ENCODE measurements at regions not wholly inside any gene's neighbourhood (a gene's known extent, or its start where the extent isn't known, plus 50 kb on each side); places are given as distances from the start of the nearest gene placed in this dataset.

- TF ChIP-seq, protein P1, sequence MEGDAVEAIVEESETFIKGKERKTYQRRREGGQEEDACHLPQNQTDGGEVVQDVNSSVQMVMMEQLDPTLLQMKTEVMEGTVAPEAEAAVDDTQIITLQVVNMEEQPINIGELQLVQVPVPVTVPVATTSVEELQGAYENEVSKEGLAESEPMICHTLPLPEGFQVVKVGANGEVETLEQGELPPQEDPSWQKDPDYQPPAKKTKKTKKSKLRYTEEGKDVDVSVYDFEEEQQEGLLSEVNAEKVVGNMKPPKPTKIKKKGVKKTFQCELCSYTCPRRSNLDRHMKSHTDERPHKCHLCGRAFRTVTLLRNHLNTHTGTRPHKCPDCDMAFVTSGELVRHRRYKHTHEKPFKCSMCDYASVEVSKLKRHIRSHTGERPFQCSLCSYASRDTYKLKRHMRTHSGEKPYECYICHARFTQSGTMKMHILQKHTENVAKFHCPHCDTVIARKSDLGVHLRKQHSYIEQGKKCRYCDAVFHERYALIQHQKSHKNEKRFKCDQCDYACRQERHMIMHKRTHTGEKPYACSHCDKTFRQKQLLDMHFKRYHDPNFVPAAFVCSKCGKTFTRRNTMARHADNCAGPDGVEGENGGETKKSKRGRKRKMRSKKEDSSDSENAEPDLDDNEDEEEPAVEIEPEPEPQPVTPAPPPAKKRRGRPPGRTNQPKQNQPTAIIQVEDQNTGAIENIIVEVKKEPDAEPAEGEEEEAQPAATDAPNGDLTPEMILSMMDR (IDR thresholded peaks at IDR 0.05) = no peak
- no peak for TF ChIP-seq POLR2A (IDR thresholded peaks at IDR 0.05)
Observed at GRCh38 chr13:50451609-50452008, 391.9 kb downstream of the DLEU7 start.
